Lower lobe of right lung (tissue), 2 donors: ENCODE measurements at regions not wholly inside any gene's neighbourhood (a gene's known extent, or its start where the extent isn't known, plus 50 kb on each side); places are given as distances from the start of the nearest gene placed in this dataset.

Experiments used
- ATAC-seq, 2 donors: fragments of 200-7000 bp; cut with Tn5 transposase; one replicate each; pipeline ENCODE4 v1.9.1; 2020 to 2022; ENCODE audit warnings: mild to moderate bottlenecking in 2 of 2, moderate library complexity in 2 of 2
- DNase-seq: peaks from one replicate; pipeline ENCODE4 v3.0.0-alpha.2; 2020
- H3K27ac ChIP-seq: fragments of 200-600 bp; one replicate; pipeline ENCODE4 v1.8.0; 2022
- H3K27me3 ChIP-seq: fragments of 200-600 bp; one replicate; pipeline ENCODE4 v1.8.0; 2022; ENCODE audit warnings: low read depth
- H3K36me3 ChIP-seq: fragments of 200-600 bp; one replicate; pipeline ENCODE4 v1.8.0; 2022; ENCODE audit warnings: mild to moderate bottlenecking
- H3K4me1 ChIP-seq: fragments of 200-600 bp; one replicate; pipeline ENCODE4 v1.8.0; 2022
- H3K4me3 ChIP-seq: fragments of 200-600 bp; one replicate; pipeline ENCODE4 v1.8.0; 2022; ENCODE audit warnings: mild to moderate bottlenecking
- H3K9me3 ChIP-seq: fragments of 200-600 bp; one replicate; pipeline ENCODE4 v1.8.0; 2022
- CTCF ChIP-seq: fragments of 200-600 bp; IDR thresholded peaks from one replicate; pipeline ENCODE4 v1.8.0; 2022; ENCODE audit warnings: antibody characterized with exemption, mild to moderate bottlenecking
- intact Hi-C: fragments of 100-400 bp; cut with DNase I; formaldehyde crosslinking; loops from one replicate; pipeline ENCODE4 v1.11.0; 2022
- donor health status: DM: no; HTN: yes; CAD: no; lungs with severe emphysema.

GRCh38 chrX:14291666-14292500, 237.5 kb upstream of the GLRA2 start:
- Histone ChIP-seq H3K4me3 (no peak overlapping the region), H3K9me3 (no peaks in the 10 kb centered on the region), H3K36me3 (no peaks in the 10 kb centered on the region), H3K27ac (no peak overlapping the region), H3K4me1 (no peaks in the 10 kb centered on the region), H3K27me3 (no peaks in the 10 kb centered on the region)
- TF ChIP-seq CTCF, result no peak
- DNase-seq (no peak), ATAC-seq (no peak)
- intact Hi-C loops, result no loop called here

- DNase-seq (no peak), ATAC-seq (no peak)
- Histone ChIP-seq H3K9me3 (no peaks in the 10 kb centered on the region), H3K27ac (no peak overlapping the region), H3K4me1 (no peaks in the 10 kb centered on the region), H3K4me3 (no peak overlapping the region), H3K36me3 (no peaks in the 10 kb centered on the region), H3K27me3 (no peaks in the 10 kb centered on the region)
- TF ChIP-seq CTCF, result no peak
- intact Hi-C loops, result no loop called here
Measured at GRCh38 chrX:14290335-14290734, 239.0 kb upstream of the GLRA2 start.

GRCh38 chrX:14274691-14275090, 245.0 kb upstream of the GEMIN8 start:
- intact Hi-C loops, result no loop called here
- Histone ChIP-seq H3K4me3 (no peak overlapping the region), H3K36me3 (no peaks in the 10 kb centered on the region), H3K27me3 (no peaks in the 10 kb centered on the region), H3K9me3 (no peaks in the 10 kb centered on the region), H3K27ac (no peak overlapping the region), H3K4me1 (no peaks in the 10 kb centered on the region)
- DNase-seq (no peak), ATAC-seq (no peak)
- no peak for TF ChIP-seq CTCF

GRCh38 chrX:14267216-14267615, 237.5 kb upstream of the GEMIN8 start:
- Histone ChIP-seq H3K36me3 (no peaks in the 10 kb centered on the region), H3K27me3 (no peaks in the 10 kb centered on the region), H3K27ac (no peak overlapping the region), H3K4me1 (no peaks in the 10 kb centered on the region), H3K4me3 (no peak overlapping the region), H3K9me3 (no peaks in the 10 kb centered on the region)
- DNase-seq (no peak), ATAC-seq (no peak)
- no peak for TF ChIP-seq CTCF
- intact Hi-C loops, result no loop called here

- ATAC-seq (no peak), DNase-seq (no peak)
- H3K9me3 ChIP-seq, result no peaks in the 10 kb centered on the region
- H3K27me3 ChIP-seq, result no peaks in the 10 kb centered on the region
- no peak overlapping the region for H3K27ac ChIP-seq
- H3K4me1 ChIP-seq, result no peaks in the 10 kb centered on the region
- no peak overlapping the region for H3K4me3 ChIP-seq
- no peaks in the 10 kb centered on the region for H3K36me3 ChIP-seq
- intact Hi-C loops, result no loop called here
- TF ChIP-seq CTCF, result no peak
Measured at GRCh38 chrX:14266705-14267104, 237.0 kb upstream of the GEMIN8 start.
